ENCODE measurements at regions not wholly inside any gene's neighbourhood (a gene's known extent, or its start where the extent isn't known, plus 50 kb on each side); places are given as distances from the start of the nearest gene placed in this dataset.

GRCh38 chr6:54633601-54634000 lies 213.0 kb upstream of the FAM83B start:
- TF ChIP-seq, protein P1, sequence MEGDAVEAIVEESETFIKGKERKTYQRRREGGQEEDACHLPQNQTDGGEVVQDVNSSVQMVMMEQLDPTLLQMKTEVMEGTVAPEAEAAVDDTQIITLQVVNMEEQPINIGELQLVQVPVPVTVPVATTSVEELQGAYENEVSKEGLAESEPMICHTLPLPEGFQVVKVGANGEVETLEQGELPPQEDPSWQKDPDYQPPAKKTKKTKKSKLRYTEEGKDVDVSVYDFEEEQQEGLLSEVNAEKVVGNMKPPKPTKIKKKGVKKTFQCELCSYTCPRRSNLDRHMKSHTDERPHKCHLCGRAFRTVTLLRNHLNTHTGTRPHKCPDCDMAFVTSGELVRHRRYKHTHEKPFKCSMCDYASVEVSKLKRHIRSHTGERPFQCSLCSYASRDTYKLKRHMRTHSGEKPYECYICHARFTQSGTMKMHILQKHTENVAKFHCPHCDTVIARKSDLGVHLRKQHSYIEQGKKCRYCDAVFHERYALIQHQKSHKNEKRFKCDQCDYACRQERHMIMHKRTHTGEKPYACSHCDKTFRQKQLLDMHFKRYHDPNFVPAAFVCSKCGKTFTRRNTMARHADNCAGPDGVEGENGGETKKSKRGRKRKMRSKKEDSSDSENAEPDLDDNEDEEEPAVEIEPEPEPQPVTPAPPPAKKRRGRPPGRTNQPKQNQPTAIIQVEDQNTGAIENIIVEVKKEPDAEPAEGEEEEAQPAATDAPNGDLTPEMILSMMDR (IDR thresholded peaks at IDR 0.05), result no peak
- no peak for TF ChIP-seq EP300 (IDR thresholded peaks at IDR 0.05)
- no peak for TF ChIP-seq POLR2A (IDR thresholded peaks at IDR 0.05)
